HCT116 (cell line): ENCODE measurements at regions not wholly inside any gene's neighbourhood (a gene's known extent, or its start where the extent isn't known, plus 50 kb on each side); places are given as distances from the start of the nearest gene placed in this dataset.

ENCODE experiments used
- EZH2phosphoT487 ChIP-seq: fragments of 200-600 bp; IDR thresholded peaks from 2 replicates; pipeline ENCODE4 v1.6.1; 2018; ENCODE audit warnings: antibody characterized with exemption, borderline replicate concordance
- POLR2AphosphoS5 ChIP-seq: IDR thresholded peaks from 2 replicates; pipeline ENCODE4 v1.6.1; 2011; ENCODE audit warnings: mild to moderate bottlenecking, low read depth, low read length, moderate library complexity
- TF ChIP-seq, protein P1 (sequence below): IDR thresholded peaks from 2 replicates; pipeline ENCODE4 v1.6.1; 2012
- TF ChIP-seq, protein P2 (sequence below), 3 experiments: fragments of 200-600 bp in 1 of 3; sonication (generic) in 1 of 3; IDR thresholded peaks in 2 of 3; conservative IDR thresholded peaks in 1 of 3; 2 replicates each; pipeline ENCODE4 v1.5.1; 2012 to 2017; ENCODE audit warnings: low read depth in 2 of 3, low read length in 2 of 3, antibody characterized with exemption in 1 of 3, borderline replicate concordance in 1 of 3, control low read depth in 1 of 3, mild to moderate bottlenecking in 1 of 3, mixed read lengths in 1 of 3, mixed run types in 1 of 3, moderate library complexity in 1 of 3; ENCODE audit not compliant: insufficient read depth in 1 of 3

DNA sequence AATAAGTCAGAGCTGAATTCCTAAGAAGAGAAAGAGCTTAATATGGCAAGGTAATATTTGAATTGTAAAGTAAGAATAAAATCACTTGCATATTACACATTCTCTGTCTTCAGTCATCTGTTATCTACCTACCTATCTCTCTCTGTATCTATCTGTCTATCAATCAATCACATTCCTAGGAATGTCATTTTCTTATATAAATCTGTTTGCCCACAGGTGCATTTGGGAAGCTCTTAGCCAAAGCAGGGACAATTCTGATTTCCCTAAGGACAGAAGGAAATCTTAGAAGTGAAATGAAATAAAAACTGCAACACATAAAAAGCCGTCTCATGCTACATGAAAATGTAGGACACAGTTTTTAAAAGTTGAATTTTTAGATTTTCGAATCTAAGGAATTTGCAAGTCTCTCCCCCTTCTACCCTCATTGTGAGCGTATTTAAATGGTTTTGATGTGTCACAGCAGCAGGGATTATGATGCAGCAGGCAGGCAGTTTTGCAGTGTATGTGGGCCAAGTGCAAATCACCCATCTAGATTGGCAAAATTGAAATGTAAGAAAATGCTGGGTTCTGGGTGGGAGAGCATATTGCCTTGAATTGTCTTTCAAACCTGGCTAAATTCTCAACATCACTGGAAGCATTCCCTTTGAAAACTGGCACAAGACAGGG, 155.7 kb downstream of the ACER2 start:
- TF ChIP-seq EZH2phosphoT487 (no peak), POLR2AphosphoS5 (no peak)
- TF ChIP-seq, protein P1, sequence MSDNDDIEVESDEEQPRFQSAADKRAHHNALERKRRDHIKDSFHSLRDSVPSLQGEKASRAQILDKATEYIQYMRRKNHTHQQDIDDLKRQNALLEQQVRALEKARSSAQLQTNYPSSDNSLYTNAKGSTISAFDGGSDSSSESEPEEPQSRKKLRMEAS = no peak
- TF ChIP-seq, protein P2, sequence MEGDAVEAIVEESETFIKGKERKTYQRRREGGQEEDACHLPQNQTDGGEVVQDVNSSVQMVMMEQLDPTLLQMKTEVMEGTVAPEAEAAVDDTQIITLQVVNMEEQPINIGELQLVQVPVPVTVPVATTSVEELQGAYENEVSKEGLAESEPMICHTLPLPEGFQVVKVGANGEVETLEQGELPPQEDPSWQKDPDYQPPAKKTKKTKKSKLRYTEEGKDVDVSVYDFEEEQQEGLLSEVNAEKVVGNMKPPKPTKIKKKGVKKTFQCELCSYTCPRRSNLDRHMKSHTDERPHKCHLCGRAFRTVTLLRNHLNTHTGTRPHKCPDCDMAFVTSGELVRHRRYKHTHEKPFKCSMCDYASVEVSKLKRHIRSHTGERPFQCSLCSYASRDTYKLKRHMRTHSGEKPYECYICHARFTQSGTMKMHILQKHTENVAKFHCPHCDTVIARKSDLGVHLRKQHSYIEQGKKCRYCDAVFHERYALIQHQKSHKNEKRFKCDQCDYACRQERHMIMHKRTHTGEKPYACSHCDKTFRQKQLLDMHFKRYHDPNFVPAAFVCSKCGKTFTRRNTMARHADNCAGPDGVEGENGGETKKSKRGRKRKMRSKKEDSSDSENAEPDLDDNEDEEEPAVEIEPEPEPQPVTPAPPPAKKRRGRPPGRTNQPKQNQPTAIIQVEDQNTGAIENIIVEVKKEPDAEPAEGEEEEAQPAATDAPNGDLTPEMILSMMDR (IDR thresholded peaks at IDR 0.05 in 2 of 3, conservative IDR thresholded peaks at IDR 0.05 in 1 of 3; ENCODE audit: borderline replicate concordance in 1 of 3, insufficient read depth in 1 of 3, low read depth in 2 of 3, low read length in 2 of 3) = no peak
